ENCODE measurements at regions not wholly inside any gene's neighbourhood (a gene's known extent, or its start where the extent isn't known, plus 50 kb on each side); places are given as distances from the start of the nearest gene placed in this dataset.

GRCh38 chr6:6859105-6859504, 248.7 kb upstream of the RREB1 start:
- H3K27ac Mint-ChIP-seq, result no peak overlapping the region
- no peaks in the 10 kb centered on the region for H3K9me3 Mint-ChIP-seq
- no peak overlapping the region for H3K4me3 Mint-ChIP-seq
- ATAC-seq (ENCODE audit: low read depth in 2 of 2) (no peak), DNase-seq (no peak)
- peaks cover 16 to 27% (median 26%) of the 10 kb centered on the region in 3 donors for H3K4me1 Mint-ChIP-seq
- no peaks in the 10 kb centered on the region for H3K27me3 Mint-ChIP-seq
- H3K36me3 Mint-ChIP-seq, result no peaks in the 10 kb centered on the region

- Mint-ChIP-seq H3K4me1 (peaks cover 16 to 27% (median 26%) of the 10 kb centered on the region in 3 donors), H3K27me3 (no peaks in the 10 kb centered on the region), H3K9me3 (no peaks in the 10 kb centered on the region), H3K4me3 (no peak overlapping the region), H3K27ac (no peak overlapping the region), H3K36me3 (no peaks in the 10 kb centered on the region)
- no peak for ATAC-seq (ENCODE audit: low read depth in 2 of 2)
- no peak for DNase-seq
Measured at GRCh38 chr6:6859722-6860121, 248.0 kb upstream of the RREB1 start.

- H3K36me3 Mint-ChIP-seq, result no peaks in the 10 kb centered on the region
- H3K4me1 Mint-ChIP-seq, result peaks cover 16 to 26% (median 25%) of the 10 kb centered on the region in 3 donors
- H3K9me3 Mint-ChIP-seq, result no peaks in the 10 kb centered on the region
- H3K27ac Mint-ChIP-seq, result no peak overlapping the region
- DNase-seq (no peak), ATAC-seq (ENCODE audit: low read depth in 2 of 2) (no peak)
- H3K4me3 Mint-ChIP-seq, result no peak overlapping the region
- no peaks in the 10 kb centered on the region for H3K27me3 Mint-ChIP-seq
Measured at GRCh38 chr6:6860863-6861262, 246.9 kb upstream of the RREB1 start.

GRCh38 chr6:6861351-6861894, 246.3 kb upstream of the RREB1 start:
- DNase-seq, result no peak
- no peak overlapping the region for H3K27ac Mint-ChIP-seq

GRCh38 chr6:6861995-6862394, 245.8 kb upstream of the RREB1 start:
- Mint-ChIP-seq H3K4me3 (no peak overlapping the region), H3K27ac (no peak overlapping the region), H3K4me1 (peaks cover 6 to 14% (median 13%) of the 10 kb centered on the region in 3 donors), H3K9me3 (no peaks in the 10 kb centered on the region), H3K36me3 (no peaks in the 10 kb centered on the region), H3K27me3 (no peaks in the 10 kb centered on the region)
- DNase-seq, result no peak
- no peak for ATAC-seq (ENCODE audit: low read depth in 2 of 2)

More at GRCh38 chr6:6861351-6861894, 246.3 kb upstream of the RREB1 start:
- Mint-ChIP-seq H3K9me3 (no peaks in the 10 kb centered on the region), H3K4me3 (no peak overlapping the region), H3K27me3 (no peaks in the 10 kb centered on the region), H3K4me1 (peaks cover 11 to 20% (median 19%) of the 10 kb centered on the region in 3 donors), H3K36me3 (no peaks in the 10 kb centered on the region)
- no peak for ATAC-seq (ENCODE audit: low read depth in 2 of 2)

GRCh38 chr6:6863970-6864639, 243.7 kb upstream of the RREB1 start:
- DNase-seq, result no peak
- H3K27me3 Mint-ChIP-seq, result no peaks in the 10 kb centered on the region
- H3K4me1 Mint-ChIP-seq, result no peaks in the 10 kb centered on the region

GRCh38 chr6:6865611-6866010, 242.2 kb upstream of the RREB1 start:
- no peak for ATAC-seq (ENCODE audit: low read depth in 2 of 2)
- Mint-ChIP-seq H3K27ac (no peak overlapping the region), H3K9me3 (no peaks in the 10 kb centered on the region), H3K4me1 (no peaks in the 10 kb centered on the region), H3K27me3 (no peaks in the 10 kb centered on the region), H3K36me3 (no peaks in the 10 kb centered on the region), H3K4me3 (no peak overlapping the region)
- DNase-seq, result no peak

More at GRCh38 chr6:6863970-6864639, 243.7 kb upstream of the RREB1 start:
- Mint-ChIP-seq H3K36me3 (no peaks in the 10 kb centered on the region), H3K9me3 (no peaks in the 10 kb centered on the region), H3K27ac (no peak overlapping the region), H3K4me3 (no peak overlapping the region)
- ATAC-seq (ENCODE audit: low read depth in 2 of 2), result no peak

- DNase-seq (no peak), ATAC-seq (ENCODE audit: low read depth in 2 of 2) (no peak)
- Mint-ChIP-seq H3K9me3 (no peaks in the 10 kb centered on the region), H3K4me3 (no peak overlapping the region), H3K27ac (peak overlapping the region in 1 of 6 donors; percentile 69), H3K4me1 (no peaks in the 10 kb centered on the region), H3K36me3 (no peaks in the 10 kb centered on the region), H3K27me3 (no peaks in the 10 kb centered on the region)
Measured at GRCh38 chr6:6866656-6867403, 240.9 kb upstream of the RREB1 start.

- H3K27me3 Mint-ChIP-seq, result no peaks in the 10 kb centered on the region
- no peaks in the 10 kb centered on the region for H3K4me1 Mint-ChIP-seq
- no peak overlapping the region for H3K4me3 Mint-ChIP-seq
- no peak overlapping the region for H3K27ac Mint-ChIP-seq
- no peaks in the 10 kb centered on the region for H3K36me3 Mint-ChIP-seq
- H3K9me3 Mint-ChIP-seq, result no peaks in the 10 kb centered on the region
- DNase-seq (no peak), ATAC-seq (ENCODE audit: low read depth in 2 of 2) (no peak)
Measured at GRCh38 chr6:6867404-6867799, 240.4 kb upstream of the RREB1 start.

- Mint-ChIP-seq H3K27ac (no peak overlapping the region), H3K4me3 (no peak overlapping the region), H3K27me3 (no peaks in the 10 kb centered on the region), H3K4me1 (no peaks in the 10 kb centered on the region), H3K9me3 (no peaks in the 10 kb centered on the region), H3K36me3 (no peaks in the 10 kb centered on the region)
- DNase-seq (no peak), ATAC-seq (ENCODE audit: low read depth in 2 of 2) (no peak)
Measured at GRCh38 chr6:6869094-6869493, 238.7 kb upstream of the RREB1 start.

- Mint-ChIP-seq H3K9me3 (no peaks in the 10 kb centered on the region), H3K4me1 (no peaks in the 10 kb centered on the region), H3K27ac (no peak overlapping the region), H3K27me3 (no peaks in the 10 kb centered on the region), H3K36me3 (no peaks in the 10 kb centered on the region), H3K4me3 (no peak overlapping the region)
- ATAC-seq (ENCODE audit: low read depth in 2 of 2) (no peak), DNase-seq (no peak)
Measured at GRCh38 chr6:6870921-6871320, 236.8 kb upstream of the RREB1 start.

- Mint-ChIP-seq H3K4me3 (no peak overlapping the region), H3K27me3 (peaks cover 0 to 6% (median 0%) of the 10 kb centered on the region in 3 donors)
Measured at GRCh38 chr6:6872459-6873344, 235.1 kb upstream of the RREB1 start.

GRCh38 chr6:6873778-6874177, 234.0 kb upstream of the RREB1 start:
- DNase-seq (no peak), ATAC-seq (ENCODE audit: low read depth in 2 of 2) (no peak)
- Mint-ChIP-seq H3K36me3 (no peaks in the 10 kb centered on the region), H3K9me3 (no peaks in the 10 kb centered on the region), H3K4me1 (peaks cover 0 to under 1% (median 0%) of the 10 kb centered on the region in 3 donors), H3K4me3 (no peak overlapping the region), H3K27me3 (peaks cover 0 to 6% (median 0%) of the 10 kb centered on the region in 3 donors), H3K27ac (no peak overlapping the region)

More at GRCh38 chr6:6872459-6873344, 235.1 kb upstream of the RREB1 start:
- no peak for DNase-seq
- no peak for ATAC-seq (ENCODE audit: low read depth in 2 of 2)
- Mint-ChIP-seq H3K9me3 (no peaks in the 10 kb centered on the region), H3K36me3 (no peaks in the 10 kb centered on the region), H3K27ac (peak overlapping the region in 1 of 6 donors; percentile 37), H3K4me1 (no peaks in the 10 kb centered on the region)

Measured in naive B cell (primary cell).